GM12878 (cell line): ENCODE measurements at regions not wholly inside any gene's neighbourhood (a gene's known extent, or its start where the extent isn't known, plus 50 kb on each side); places are given as distances from the start of the nearest gene placed in this dataset.

Experiments
- ATAC-seq: fragments of 200-7000 bp; cut with Tn5 transposase; 3 replicates; pipeline ENCODE4 v1.9.1; 2020; ENCODE audit warnings: mild to moderate bottlenecking, moderate library complexity
- BruUV-seq: library from RNA; stranded (reverse); fragments of 400-500 nt; replicated peaks from 2 replicates; lab custom pipeline; 2021; lab: Mats Ljungman, UMichigan
- CTCF ChIA-PET: fragments of 300-600 bp; sonication (Branson Sonifier 250); formaldehyde crosslinking; extraction: SDS; loops from one replicate; lab custom pipeline; 2021; ENCODE audit warnings: inconsistent platforms; lab: Yijun Ruan, JAX
- POLR2A ChIA-PET: fragments of 350-600 bp; formaldehyde crosslinking; extraction: SDS; loops from one replicate; lab custom pipeline; 2021; ENCODE audit warnings: inconsistent platforms; lab: Charles Lee
- RAD21 ChIA-PET: fragments of 300-600 bp; sonication (Branson Sonifier 250); formaldehyde crosslinking; loops from one replicate; lab custom pipeline; 2023; ENCODE audit warnings: antibody characterized with exemption; ENCODE audit not compliant: unreplicated experiment; lab: Charles Lee
- SMC1A ChIA-PET: fragments of 300-600 bp; sonication (Branson Sonifier 250); formaldehyde crosslinking; loops from one replicate; lab custom pipeline; 2023; ENCODE audit not compliant: unreplicated experiment, uncharacterized antibody; lab: Charles Lee
- DNase-seq: peaks from one replicate; pipeline ENCODE4 v3.0.0-alpha.2; 2011; ENCODE audit warnings: low read depth, low spot score
- FAIRE-seq: peaks from 3 replicates; lab custom pipeline; 2011; peaks lifted over from hg19 to GRCh38; lab: Jason Lieb, UNC
- H2AFZ ChIP-seq: 2 replicates; pipeline ENCODE4 v1.6.0; 2011; ENCODE audit warnings: low read depth, low read length, control low read depth; ENCODE audit not compliant: control insufficient read depth
- H3K27ac ChIP-seq: 2 replicates; pipeline ENCODE4 v1.5.1; 2011; ENCODE audit warnings: control low read depth; ENCODE audit not compliant: control insufficient read depth, insufficient read depth
- H3K27me3 ChIP-seq, 2 experiments: replicated peaks in 1 of 2; 2 replicates each; pipeline versions ENCODE4 v1.6.0 to v1.6.1; 2011; ENCODE audit warnings: low read length in 1 of 2; ENCODE audit not compliant: control insufficient read depth in 2 of 2, insufficient read depth in 2 of 2
- H3K36me3 ChIP-seq, 2 experiments: 2 replicates each; pipeline ENCODE4 v1.5.1; 2011; ENCODE audit warnings: low read length in 1 of 2; ENCODE audit not compliant: control insufficient read depth in 2 of 2, insufficient read depth in 2 of 2
- H3K4me1 ChIP-seq: 2 replicates; pipeline ENCODE4 v1.6.1; 2011; ENCODE audit warnings: mild to moderate bottlenecking, low read length, moderate library complexity, mixed read lengths; ENCODE audit not compliant: control insufficient read depth, insufficient read depth
- H3K4me2 ChIP-seq: 2 replicates; pipeline ENCODE4 v1.6.0; 2011; ENCODE audit warnings: control low read depth; ENCODE audit not compliant: control insufficient read depth, insufficient read depth
- H3K4me3 ChIP-seq: fragments of 200-600 bp; sonication (generic); 2 replicates; pipeline ENCODE4 v1.5.1; 2016
- H3K79me2 ChIP-seq: 2 replicates; pipeline ENCODE4 v1.6.0; 2011; ENCODE audit warnings: low read length; ENCODE audit not compliant: control insufficient read depth, insufficient read depth
- H3K9ac ChIP-seq: 2 replicates; pipeline ENCODE4 v1.8.0; 2011; ENCODE audit warnings: low read length, control low read depth, mixed read lengths; ENCODE audit not compliant: control insufficient read depth, insufficient read depth
- H3K9me3 ChIP-seq: replicated peaks from 3 replicates; pipeline ENCODE4 v1.5.1; 2011; ENCODE audit warnings: mild to moderate bottlenecking, low read length; ENCODE audit not compliant: control insufficient read depth, insufficient read depth
- H4K20me1 ChIP-seq: 2 replicates; pipeline ENCODE4 v1.6.0; 2011; ENCODE audit not compliant: control insufficient read depth, insufficient read depth
- CHD2 ChIP-seq: IDR thresholded peaks from 2 replicates; pipeline ENCODE4 v1.6.1; 2011; ENCODE audit warnings: low read depth, low read length, improper control_type of control experiment, borderline replicate concordance
- USF1 ChIP-seq: IDR thresholded peaks from 2 replicates; pipeline ENCODE4 v1.6.1; 2011; ENCODE audit warnings: borderline replicate concordance, low read depth, mild to moderate bottlenecking, moderate library complexity, mixed read lengths, low read length; ENCODE audit not compliant: insufficient read depth; ENCODE audit errors: extremely low read length
- YBX1 ChIP-seq: fragments of 450-650 bp; IDR thresholded peaks from 2 replicates; pipeline ENCODE4 v1.6.1; 2016; ENCODE audit warnings: antibody characterized with exemption
- ZNF687 ChIP-seq: fragments of 450-650 bp; IDR thresholded peaks from 2 replicates; pipeline ENCODE4 v1.6.1; 2017; ENCODE audit warnings: mild to moderate bottlenecking, moderate library complexity
- WGBS: methylation state at CpG from one replicate; pipeline ENCODE4 v1.1.6; 2016; ENCODE audit warnings: low lambda C conversion rate; ENCODE audit not compliant: insufficient replicate concordance, insufficient coverage; ENCODE audit errors: missing lambda C conversion rate; 5-methylcytosine and 5-hydroxymethylcytosine counted together
- in situ Hi-C: fragments of 300-500 bp; cut with MboI; formaldehyde crosslinking; loops from 9 replicates; pipeline ENCODE4 v1.14.3; 2018; ENCODE audit warnings: mixed read lengths
- intact Hi-C: fragments of 100-400 bp; cut with micrococcal nuclease; formaldehyde crosslinking; loops from one replicate; pipeline ENCODE4 v1.14.2; 2022; ENCODE audit not compliant: unreplicated experiment

GRCh38 chr3:164222197-164222596, 856.1 kb downstream of the SI start:
- CTCF ChIA-PET = no interaction called here
- Histone ChIP-seq H3K9me3 (no peaks in the 10 kb centered on the region), H3K4me3 (no peak overlapping the region), H3K27me3 (no peaks in the 10 kb centered on the region), H3K4me2 (no peak overlapping the region), H3K27ac (no peak overlapping the region), H3K36me3 (no peaks in the 10 kb centered on the region), H2AFZ (no peak overlapping the region), H3K79me2 (no peaks in the 10 kb centered on the region), H3K9ac (no peak overlapping the region), H3K4me1 (no peaks in the 10 kb centered on the region), H4K20me1 (no peaks in the 10 kb centered on the region)
- TF ChIP-seq USF1 = no peak
- no peak for TF ChIP-seq ZNF687
- TF ChIP-seq YBX1 = no peak
- TF ChIP-seq CHD2 = no peak
- POLR2A ChIA-PET = no interaction called here
- no peak for FAIRE-seq
- RAD21 ChIA-PET = no interaction called here
- WGBS = 8% methylated on average over 3 of the region's 3 CpGs
- SMC1A ChIA-PET = no interaction called here
- no TSS peak for BruUV-seq
- in situ Hi-C loops (no loop called here), intact Hi-C loops (no loop called here)
- no peak for ATAC-seq
- no peak for DNase-seq
